Testis (tissue), 2 donors: ENCODE measurements at regions not wholly inside any gene's neighbourhood (a gene's known extent, or its start where the extent isn't known, plus 50 kb on each side); places are given as distances from the start of the nearest gene placed in this dataset.

Experiments
- POLR2A ChIP-seq: fragments of 450-650 bp; IDR thresholded peaks from one replicate; pipeline ENCODE4 v1.6.1; 2017; ENCODE audit warnings: antibody characterized with exemption, mild to moderate bottlenecking, moderate library complexity
- TF ChIP-seq, protein P1 (sequence below), 3 experiments: fragments of 450-650 bp in 2 of 3; fragments of 200-600 bp in 1 of 3; sonication (generic) in 1 of 3; IDR thresholded peaks; one replicate each; pipeline ENCODE4 v1.5.1; 2016 to 2019; ENCODE audit warnings: antibody characterized with exemption in 3 of 3, mild to moderate bottlenecking in 2 of 3, moderate library complexity in 1 of 3

DNA sequence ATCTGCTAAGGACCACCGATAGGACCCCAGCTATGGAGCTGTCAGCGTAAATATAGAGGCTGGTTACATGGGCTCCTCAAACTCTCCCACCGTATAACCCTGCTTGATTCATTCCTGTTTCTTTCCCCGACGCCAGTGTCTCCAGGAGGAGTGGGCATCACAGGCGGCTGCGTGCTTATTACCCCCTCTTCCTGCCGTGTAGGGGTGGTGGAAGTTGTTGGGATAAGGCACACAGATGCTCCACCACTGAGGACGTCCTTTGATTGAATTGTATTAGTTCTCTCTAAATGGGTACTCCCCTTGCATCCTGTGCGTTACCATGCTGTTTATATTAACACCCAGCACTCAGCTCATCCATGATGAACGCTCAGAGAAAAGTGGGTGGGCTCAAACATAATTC lies 104.6 kb downstream of the ZBTB18 start:
- TF ChIP-seq, protein P1, sequence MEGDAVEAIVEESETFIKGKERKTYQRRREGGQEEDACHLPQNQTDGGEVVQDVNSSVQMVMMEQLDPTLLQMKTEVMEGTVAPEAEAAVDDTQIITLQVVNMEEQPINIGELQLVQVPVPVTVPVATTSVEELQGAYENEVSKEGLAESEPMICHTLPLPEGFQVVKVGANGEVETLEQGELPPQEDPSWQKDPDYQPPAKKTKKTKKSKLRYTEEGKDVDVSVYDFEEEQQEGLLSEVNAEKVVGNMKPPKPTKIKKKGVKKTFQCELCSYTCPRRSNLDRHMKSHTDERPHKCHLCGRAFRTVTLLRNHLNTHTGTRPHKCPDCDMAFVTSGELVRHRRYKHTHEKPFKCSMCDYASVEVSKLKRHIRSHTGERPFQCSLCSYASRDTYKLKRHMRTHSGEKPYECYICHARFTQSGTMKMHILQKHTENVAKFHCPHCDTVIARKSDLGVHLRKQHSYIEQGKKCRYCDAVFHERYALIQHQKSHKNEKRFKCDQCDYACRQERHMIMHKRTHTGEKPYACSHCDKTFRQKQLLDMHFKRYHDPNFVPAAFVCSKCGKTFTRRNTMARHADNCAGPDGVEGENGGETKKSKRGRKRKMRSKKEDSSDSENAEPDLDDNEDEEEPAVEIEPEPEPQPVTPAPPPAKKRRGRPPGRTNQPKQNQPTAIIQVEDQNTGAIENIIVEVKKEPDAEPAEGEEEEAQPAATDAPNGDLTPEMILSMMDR (IDR thresholded peaks at IDR 0.05): no peak
- no peak for TF ChIP-seq POLR2A
